ENCODE measurements at regions not wholly inside any gene's neighbourhood (a gene's known extent, or its start where the extent isn't known, plus 50 kb on each side); places are given as distances from the start of the nearest gene placed in this dataset.

GRCh38 chr5:106974272-106974671 lies 696.5 kb downstream of the EFNA5 start:
- TF ChIP-seq CTCF (IDR thresholded peaks at IDR 0.05; ENCODE audit: low read length) (no peak), EZH2 (IDR thresholded peaks at IDR 0.05; ENCODE audit: borderline replicate concordance, low read length) (no peak)
